ENCODE measurements at regions not wholly inside any gene's neighbourhood (a gene's known extent, or its start where the extent isn't known, plus 50 kb on each side); places are given as distances from the start of the nearest gene placed in this dataset.

- no peak overlapping the region for H3K4me3 ChIP-seq (replicated peaks in 1 of 3; ENCODE audit: insufficient read depth in 1 of 3, low read depth in 1 of 3, low read length in 3 of 3)
- H3K9me3 ChIP-seq (replicated peaks; ENCODE audit: control insufficient read depth, insufficient read depth, low read length): no peaks in the 10 kb centered on the region
- H3K27me3 ChIP-seq (ENCODE audit: control insufficient read depth in 2 of 2, insufficient read depth in 2 of 2, low read length in 2 of 2): no peaks in the 10 kb centered on the region
- H3K4me1 ChIP-seq (ENCODE audit: control insufficient read depth, extremely low read depth, insufficient read depth, low read length): no peaks in the 10 kb centered on the region
- no peak overlapping the region for H3K9ac ChIP-seq (replicated peaks; ENCODE audit: extremely low read depth, insufficient read depth, low read length)
- no peaks in the 10 kb centered on the region for H4K20me1 ChIP-seq (replicated peaks; ENCODE audit: control insufficient read depth, extremely low read depth, insufficient read depth, low read length)
- BruUV-seq (replicated peaks): no TSS peak
- CTCF ChIA-PET: interaction anchor here (0.6 kb wide), 1 partner anchor 24 kb away, joined by 3 read pairs; no protein-coding TSS in a partner anchor
- H3K4me2 ChIP-seq (ENCODE audit: insufficient read depth, low read length): no peak overlapping the region
- no peak overlapping the region for H2AFZ ChIP-seq (ENCODE audit: low read depth, low read length)
- no peak for TF ChIP-seq MAX (IDR thresholded peaks at IDR 0.05; ENCODE audit: insufficient read depth, insufficient read length)
- no peak for TF ChIP-seq POLR2A (IDR thresholded peaks at IDR 0.05; ENCODE audit: low read depth, low read length)
- TF ChIP-seq JUN (IDR thresholded peaks at IDR 0.05; ENCODE audit: borderline replicate concordance, insufficient read depth, insufficient read length, low read depth): no peak
- TF ChIP-seq FOS (IDR thresholded peaks at IDR 0.05; ENCODE audit: borderline replicate concordance, insufficient read depth, low read length): no peak
- TF ChIP-seq EZH2 (IDR thresholded peaks at IDR 0.05; ENCODE audit: borderline replicate concordance, low read depth, low read length, severe bottlenecking): no peak
- no peak for TF ChIP-seq MYC (IDR thresholded peaks at IDR 0.05; ENCODE audit: low read depth, low read length)
- no peak for TF ChIP-seq POLR2AphosphoS5 (IDR thresholded peaks at IDR 0.05; ENCODE audit: insufficient read depth, low read depth, low read length)
- TF ChIP-seq CTCF (IDR thresholded peaks at IDR 0.05; ENCODE audit: extremely low read depth in 1 of 2, insufficient read depth in 1 of 2, low read depth in 1 of 2, low read length in 2 of 2): no peak
- TF ChIP-seq GATA2 (IDR thresholded peaks at IDR 0.05; ENCODE audit: insufficient read depth, insufficient read length, low read depth, low read length): no peak
- dilution Hi-C loops (cut with MboI; ENCODE audit: extremely low pct_ligation_motif_present, low sequenced_read_pairs) (no loop called here), intact Hi-C loops (cut with micrococcal nuclease) (no loop called here)
- H3K79me2 ChIP-seq (ENCODE audit: control insufficient read depth, insufficient read depth, low read length): no peaks in the 10 kb centered on the region
- H3K9me1 ChIP-seq (replicated peaks; ENCODE audit: control insufficient read depth, extremely low read depth, insufficient read depth, low read length): no peaks in the 10 kb centered on the region
- FAIRE-seq (no peak), DNase-seq (ENCODE audit: low read depth, low spot score) (no peak)
- H3K36me3 ChIP-seq (ENCODE audit: control insufficient read depth in 2 of 2, extremely low read depth in 1 of 2, insufficient read depth in 2 of 2, low read length in 2 of 2): no peaks in the 10 kb centered on the region
- POLR2A ChIA-PET: no interaction called here
- no peak overlapping the region for H3K27ac ChIP-seq (ENCODE audit: insufficient read depth, low read depth, low read length)
These were observed 455.3 kb upstream of the NAALADL2 start for GRCh38 chr3:174403831-174404230.

All from endothelial cell of umbilical vein (primary cell).